ENCODE measurements at regions not wholly inside any gene's neighbourhood (a gene's known extent, or its start where the extent isn't known, plus 50 kb on each side); places are given as distances from the start of the nearest gene placed in this dataset.
"Not testable (repeated sequence)": the region's sequence is repeated elsewhere in the genome, so short reads cannot be mapped to it uniquely, and the experiment has no call there.

DNA sequence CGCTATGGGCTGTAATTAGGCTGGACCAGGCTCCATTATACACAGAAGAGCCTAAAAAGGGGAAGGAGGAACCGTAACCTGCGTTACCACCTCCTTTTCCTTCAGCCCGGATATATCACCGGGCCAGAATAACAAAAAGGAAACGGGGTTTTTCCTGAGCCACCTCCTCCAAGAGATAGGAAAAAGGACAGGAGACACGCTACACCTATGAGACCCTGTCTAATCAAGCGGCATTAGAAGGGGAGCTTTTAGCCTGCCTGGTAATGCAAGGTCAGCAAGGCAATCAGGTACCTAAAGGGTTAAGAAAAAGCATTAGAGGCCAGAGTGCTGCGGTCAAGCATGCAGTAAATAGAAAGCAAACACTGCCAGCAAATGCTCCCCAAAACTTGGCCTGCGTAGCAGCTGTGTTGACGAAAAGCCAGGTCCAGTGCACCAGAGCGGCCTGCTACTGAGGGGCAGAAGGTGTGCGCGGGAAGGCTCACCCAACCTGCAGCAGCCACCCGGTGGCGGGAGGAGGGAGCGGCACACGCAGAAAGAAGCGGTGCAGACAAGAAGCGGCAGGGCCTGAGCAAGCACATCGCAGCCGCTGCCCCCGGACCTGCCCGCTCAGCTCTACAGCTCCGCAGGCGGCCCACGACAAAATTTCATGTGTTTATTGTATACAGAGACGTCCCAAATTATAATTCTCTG is 1466.1 kb downstream of the UQCRFS1 start:
- no peak for DNase-seq

DNA sequence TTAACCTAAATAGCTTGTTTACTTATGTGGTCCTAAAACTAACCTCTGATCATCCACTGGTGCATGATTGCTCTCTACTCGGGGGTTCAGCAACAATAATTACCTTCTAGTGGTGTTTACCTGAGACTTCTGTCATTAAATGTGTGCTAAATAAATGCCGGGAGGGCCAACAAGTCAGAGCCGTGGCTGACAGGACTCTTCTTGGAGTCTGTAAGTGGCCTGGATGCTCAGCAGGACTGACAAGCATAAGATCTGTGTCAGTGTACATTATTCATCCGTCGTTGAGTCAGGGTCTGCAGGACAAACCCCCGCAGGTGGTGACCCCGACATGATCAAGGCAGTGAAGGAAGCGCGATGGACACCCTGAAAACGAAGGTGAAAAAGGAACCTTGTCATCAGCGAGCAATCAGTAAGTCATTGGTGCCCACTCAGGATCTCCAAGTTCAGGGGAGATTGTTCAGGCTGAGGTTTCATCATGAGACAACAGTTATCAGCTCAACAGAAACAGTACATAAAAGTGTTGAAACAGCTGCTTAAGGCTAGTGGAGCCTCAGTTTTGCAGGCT is 1466.9 kb downstream of the UQCRFS1 start:
- no peak for DNase-seq

DNA sequence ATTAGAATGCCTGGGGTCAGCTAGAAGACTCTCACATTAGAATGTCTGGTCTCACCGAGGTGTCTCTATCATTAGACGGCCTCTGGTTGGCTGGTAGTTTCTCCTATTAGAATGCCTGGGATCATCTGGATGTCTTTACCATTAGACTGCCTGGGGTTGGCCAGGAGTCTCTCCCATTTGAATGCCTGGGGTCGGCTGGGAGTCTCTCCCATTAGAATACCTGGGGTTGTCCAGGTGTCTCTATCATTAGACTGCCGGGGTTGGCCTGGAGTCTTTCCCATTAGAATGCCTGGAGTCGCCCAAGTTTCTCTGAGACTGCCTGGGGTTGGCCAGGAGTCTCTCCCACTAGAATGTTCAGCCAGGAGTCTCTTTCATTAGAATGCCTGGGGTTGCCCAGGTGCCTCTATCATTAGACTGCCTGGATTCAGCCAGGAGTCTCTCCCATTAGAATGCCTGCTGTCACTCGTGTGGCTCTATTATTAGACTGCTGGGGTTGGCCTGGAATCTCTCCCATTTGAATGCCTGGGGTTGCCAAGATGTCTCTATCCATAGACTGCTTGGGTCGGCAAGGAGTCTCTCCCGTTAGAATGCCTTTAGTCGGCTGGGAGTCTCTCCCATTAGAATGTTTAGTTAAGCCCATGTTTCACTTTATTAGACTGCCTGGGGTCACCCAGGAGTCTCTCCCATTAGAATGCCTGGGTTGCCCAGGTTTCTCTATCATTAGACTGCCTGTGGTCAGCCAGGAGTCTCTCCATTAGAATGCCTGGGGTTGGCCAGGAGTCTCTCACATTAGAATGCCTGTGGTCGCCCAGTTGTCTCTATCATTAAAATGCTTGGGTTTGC is 1467.8 kb downstream of the UQCRFS1 start:
- no peak for DNase-seq

DNA sequence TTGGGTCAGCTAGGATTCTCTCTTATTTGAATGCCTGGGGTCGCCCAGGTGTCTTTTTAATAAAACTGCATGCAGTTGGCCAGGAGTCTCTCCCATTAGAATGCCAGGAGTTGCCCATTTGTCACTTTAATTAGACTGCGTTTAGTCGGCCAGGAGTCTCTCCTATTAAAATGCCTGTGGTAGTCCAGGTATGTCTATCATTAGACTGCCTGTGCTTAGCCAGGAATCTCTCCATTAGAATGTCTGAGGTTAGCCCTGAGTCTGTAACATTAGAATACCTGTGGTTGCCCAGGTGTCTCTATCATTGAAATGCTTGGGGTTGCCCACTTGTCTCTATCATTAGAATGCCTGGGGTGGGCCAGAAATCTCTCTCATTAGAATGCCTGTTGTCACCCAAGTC is 1470.9 kb downstream of the UQCRFS1 start:
- no peak for DNase-seq

DNA sequence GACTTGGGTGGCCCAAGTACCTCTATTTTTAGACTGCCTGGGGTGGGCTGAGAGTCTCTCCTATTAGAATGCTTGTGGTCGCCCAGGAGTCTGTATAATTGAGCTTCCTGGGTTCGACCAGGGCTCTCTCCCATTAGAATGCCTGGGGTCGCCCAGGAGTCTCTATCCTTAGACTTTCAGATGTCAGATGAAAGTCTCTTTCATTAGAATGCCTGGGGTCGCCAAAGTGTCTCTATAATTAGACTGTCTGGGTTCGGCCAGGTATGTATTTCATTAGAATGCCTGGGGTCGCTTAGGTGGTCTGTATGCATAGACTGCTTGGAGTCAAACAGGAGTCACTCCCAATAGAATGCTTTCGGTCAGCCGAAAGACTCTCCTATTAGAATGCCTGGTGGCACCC is 1471.7 kb downstream of the UQCRFS1 start:
- no peak for DNase-seq

DNA sequence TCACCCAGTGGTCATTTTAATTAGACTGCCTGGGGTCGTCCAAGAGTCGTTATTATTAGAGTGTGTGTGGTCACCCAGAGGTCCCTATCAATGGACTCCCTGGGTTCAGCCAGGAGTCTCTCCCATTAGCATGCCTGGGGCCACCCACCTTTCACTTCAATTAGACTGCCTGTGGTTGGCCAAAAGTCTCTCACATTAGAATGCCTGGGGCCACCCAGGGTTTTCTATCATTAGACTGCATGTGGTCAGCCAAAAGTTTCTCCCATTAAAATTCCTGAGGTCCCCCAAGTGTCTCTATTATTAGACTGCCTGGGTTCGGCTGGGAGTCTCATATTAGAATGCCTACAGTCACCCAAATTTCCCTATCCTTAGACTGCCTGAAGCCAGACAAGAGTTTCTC is 1472.6 kb downstream of the UQCRFS1 start:
- no peak for DNase-seq

DNA sequence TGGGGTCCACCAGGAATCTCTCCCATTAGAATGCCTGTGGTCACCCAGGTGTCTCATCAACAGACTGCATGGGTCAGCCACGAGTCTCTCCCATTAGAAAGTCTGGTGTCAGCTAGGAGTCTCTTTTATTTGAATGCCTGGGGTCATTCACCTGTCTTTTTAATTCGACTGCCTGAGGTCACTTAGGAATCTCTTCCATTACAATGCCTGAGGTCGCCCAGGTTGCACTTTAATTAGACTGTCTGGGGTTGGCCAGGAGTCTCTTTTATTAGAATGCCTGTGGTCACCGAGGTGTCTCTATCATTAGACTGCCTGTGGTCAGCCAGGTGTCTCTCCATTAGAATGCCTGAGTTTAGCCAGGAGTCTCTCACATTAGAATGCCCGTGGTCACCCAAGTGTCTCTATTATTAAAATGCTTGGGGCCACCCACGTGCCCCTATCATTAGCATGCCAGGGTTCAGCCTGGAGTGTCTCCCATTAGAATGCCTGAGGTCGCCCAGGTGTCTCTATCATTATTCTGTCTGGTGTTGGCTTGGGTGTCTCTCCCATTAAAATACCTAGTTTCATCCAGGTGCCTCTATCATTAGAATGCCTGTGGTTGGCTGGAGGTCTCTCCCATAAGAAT is 1474.3 kb downstream of the UQCRFS1 start:
- no peak for DNase-seq

DNA sequence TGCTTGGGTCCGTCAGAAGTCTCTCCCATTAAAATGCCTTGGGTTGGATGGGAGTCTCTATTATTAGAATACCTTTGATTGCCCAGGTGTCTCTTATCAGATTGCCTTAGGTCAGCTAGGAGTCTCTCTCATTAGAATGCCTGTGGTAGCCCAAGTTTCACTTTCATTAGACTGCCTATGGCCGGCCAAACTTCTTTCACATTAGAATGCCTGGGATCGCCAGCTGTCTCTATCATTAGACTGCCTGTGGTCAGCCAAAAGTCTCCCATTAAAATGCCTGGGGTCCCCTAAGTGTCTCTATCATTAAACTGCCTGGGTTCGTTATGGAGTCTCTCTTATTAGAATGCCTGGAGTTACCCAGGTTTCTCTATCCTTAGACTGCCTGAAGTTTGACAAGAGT is 1476.7 kb downstream of the UQCRFS1 start:
- DNase-seq, result no peak

DNA sequence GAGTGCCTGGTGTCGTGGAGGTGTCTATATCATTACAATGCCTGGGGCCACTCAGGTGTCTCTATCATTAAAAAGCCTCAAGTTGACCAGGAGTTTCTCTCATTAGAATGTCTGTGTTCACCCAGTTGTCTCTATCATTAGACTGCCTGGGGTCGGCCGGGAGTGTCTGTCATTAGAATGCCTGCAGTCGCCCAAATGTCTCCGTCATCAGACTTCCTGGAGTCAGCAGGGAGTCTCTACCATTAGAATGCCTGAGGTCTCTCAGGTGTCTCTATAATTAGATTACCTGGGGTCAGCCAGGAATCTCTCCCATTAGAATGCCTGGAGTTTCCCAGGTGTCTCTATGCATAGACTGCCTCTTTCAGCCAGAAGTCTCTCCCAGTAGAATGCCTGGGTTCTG is 1477.6 kb downstream of the UQCRFS1 start:
- no peak for DNase-seq

DNA sequence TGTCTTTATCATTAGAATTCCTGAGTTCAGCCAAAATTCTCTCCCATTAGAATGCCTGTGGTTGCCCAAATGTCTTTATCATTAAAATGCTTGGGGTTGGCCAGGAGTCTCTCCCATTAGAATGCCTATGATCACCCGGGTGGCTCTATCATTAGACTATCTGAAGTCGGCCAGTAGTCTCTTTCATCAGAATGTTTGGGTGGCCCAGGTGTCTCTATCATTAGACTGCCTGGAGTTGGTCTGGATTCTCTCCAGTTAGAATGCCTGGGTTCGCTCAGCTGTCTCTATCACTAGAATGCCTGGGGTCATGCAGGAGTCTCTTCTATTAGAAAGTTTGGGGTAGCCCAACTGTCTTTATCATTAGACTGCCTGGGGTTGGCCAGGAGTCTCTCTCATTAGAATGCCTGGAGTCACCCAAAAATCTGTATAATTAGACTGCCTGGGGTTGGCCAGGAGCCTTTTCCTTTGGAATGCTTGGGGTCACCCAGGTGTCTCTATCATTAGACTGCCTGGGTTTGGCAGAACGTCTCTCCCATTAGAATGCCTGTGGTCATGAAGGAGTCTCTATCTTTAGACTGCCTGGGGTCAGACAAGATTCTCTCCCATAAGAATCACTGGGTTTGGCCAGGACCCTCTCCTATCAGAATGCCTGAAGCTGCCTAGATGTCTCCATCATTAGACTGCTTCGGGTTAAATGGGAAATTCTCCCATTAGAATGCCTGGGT is 1478.3 kb downstream of the UQCRFS1 start:
- DNase-seq, result no peak

DNA sequence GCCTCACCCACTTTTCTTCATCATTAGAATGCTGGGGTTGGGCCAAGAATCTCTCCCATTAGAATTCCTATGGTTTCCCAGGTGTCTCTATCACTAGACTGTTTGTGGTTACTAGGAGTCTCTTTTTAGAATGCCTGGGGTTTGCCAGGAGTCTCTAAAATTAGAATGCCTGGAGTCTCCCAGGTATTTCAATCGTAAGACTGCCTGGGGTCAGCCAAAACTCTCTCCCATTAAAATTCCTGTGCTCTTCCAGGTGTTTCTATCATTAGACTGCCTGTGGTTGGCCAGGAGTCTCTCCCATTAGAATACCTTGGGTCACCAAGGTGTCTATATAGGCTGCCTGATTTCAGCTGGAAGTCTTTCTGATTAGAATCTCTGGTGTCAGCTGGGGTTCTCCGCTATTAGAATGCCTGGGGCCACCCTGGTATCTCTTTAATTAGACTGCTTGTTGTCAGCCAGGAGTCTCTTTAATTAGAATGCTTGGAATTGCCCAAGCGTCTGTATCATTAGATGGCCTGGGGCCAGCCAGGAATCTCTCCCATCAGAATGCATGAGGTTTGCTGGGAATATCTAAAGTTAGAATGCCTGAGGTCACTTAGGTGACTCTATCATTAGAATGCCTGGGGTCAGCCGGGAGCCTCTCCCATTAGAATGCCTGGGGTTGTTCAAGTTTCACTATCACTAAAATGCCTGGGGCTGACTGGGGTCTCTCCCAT is 1479.2 kb downstream of the UQCRFS1 start:
- DNase-seq, result no peak

DNA sequence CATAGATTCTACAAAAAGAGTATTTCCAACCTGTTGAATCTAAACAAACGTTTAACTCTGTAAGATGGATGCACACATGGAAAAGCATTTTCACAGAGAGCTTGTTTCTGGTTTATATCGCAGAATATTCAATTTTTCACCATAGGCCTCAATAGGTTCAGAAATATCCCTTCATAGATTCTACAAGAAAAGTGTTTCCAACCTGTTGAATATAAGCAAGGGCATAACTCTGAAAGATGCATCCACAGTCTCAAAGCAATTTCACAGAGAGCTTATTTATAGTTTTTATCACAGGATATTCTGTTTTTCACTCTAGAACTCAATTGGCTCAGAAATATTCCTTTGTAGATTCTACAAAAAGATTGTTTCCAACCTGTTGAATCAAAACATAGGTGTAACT is 1483.6 kb downstream of the UQCRFS1 start:
- no peak for DNase-seq

DNA sequence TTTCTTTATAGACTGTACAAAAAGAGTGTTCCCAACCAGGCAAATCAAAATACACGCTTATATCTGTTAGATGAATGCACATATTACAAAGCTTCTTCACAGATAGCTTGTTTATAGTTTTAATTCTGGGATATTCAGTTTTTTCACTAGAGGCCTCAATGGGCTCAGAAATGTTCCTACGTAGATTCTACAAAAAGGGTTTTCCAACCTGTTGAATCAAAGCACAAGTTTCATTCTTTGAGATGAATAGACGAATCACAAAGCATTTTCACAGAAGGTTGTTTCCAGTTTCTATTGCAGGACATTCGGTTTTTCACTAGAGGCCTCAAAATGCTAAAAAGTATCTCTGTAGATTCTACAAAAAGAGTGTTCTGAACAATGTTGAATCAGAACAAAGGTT is 1490.3 kb downstream of the UQCRFS1 start:
- no peak for DNase-seq

DNA sequence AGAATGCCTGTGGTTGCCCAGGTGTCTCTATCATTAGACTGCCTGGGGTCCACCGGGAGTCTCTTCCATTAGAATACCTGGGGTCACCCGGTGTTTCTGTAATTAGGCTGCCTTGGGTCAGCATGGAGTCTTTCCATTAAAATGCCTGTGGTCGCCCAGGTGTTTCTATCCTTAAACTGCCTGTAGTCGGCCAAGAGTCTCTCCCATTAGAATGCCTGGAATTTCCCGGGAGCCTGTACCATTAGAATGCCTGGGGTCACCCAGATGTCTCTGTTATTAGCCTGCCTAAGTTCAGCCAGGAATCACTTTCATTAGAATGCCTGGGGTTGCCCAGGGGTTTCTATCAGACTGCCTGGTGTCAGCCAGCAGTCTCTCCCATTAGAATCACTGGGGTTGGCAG is 1492.8 kb downstream of the UQCRFS1 start:
- DNase-seq, result no peak

DNA sequence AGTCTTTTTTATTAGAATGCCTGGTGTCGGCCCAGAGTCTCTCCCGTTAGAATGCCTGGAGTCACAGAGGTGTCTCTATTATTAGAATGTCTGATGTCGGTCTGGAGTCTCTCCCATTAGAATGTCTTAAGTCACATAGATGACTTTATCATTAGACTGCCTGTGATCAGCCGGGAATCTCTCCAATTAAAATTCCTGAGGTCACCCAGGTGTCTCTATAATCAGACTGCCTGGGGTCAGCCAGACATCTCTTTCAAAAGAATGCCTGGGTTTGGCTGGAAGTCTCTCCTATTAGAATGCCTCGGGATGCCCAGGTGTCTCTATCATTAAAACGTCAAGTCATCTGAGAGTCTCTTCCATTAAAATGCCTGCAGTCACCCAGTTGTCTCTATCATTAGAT is 1493.9 kb downstream of the UQCRFS1 start:
- DNase-seq, result no peak

DNA sequence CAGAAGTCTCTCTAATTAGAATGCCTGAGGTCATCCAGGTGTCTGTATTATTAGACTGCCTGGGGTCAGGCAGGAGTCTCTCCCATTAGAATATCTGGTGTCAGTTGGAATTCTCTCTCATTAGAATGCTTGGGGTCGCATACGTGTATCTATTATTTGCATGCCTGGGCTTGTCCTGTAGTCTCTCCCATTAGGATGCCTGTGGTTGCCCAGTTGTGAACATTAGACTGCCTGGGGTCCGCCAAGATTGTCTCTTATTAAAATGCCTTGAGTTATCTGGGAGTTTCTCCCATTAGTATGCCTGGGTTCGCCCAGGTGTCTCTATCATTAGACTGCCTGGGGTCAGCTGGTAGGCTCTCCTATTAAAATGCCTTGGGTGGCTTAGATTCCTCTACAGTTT is 1494.7 kb downstream of the UQCRFS1 start:
- no peak for DNase-seq

DNA sequence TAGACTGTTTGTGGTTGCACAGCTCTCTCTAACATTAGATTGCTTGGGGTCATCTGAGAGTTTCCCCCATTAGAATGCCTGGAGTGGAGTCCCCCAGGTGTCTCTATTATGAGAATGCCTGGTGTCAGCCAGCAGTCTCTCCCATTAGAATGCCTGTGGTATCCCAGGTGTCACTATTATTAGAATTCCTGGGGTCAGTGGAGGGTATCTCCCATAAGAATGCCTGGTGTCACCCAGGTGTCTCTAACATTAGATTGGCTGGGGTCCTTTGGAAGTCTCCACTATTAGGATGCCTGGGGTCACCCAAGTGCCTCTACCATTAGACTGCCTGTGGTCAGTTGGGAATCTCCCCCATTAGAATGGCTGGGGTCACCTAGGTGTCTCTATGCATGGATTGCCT is 1495.1 kb downstream of the UQCRFS1 start:
- no peak for DNase-seq

DNA sequence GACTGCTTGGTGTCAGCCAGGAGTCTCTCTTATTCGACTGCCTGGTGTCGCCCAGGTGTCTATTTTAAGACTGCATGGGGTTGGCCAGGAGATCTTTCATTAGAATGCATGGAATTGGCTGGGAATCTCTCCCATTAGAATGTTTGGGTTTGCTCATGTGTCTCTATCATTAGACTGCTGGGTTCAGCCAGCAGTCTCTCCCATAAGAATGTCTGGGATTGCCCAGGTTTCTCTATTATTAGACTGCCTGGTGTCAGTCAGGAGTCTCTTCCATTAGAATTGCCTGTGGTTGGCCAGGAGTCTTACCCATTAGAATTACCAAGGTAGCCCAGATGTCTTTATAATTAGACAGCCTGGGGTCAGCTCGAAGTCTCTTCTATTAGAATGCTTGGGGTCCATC is 1496.0 kb downstream of the UQCRFS1 start:
- no peak for DNase-seq

DNA sequence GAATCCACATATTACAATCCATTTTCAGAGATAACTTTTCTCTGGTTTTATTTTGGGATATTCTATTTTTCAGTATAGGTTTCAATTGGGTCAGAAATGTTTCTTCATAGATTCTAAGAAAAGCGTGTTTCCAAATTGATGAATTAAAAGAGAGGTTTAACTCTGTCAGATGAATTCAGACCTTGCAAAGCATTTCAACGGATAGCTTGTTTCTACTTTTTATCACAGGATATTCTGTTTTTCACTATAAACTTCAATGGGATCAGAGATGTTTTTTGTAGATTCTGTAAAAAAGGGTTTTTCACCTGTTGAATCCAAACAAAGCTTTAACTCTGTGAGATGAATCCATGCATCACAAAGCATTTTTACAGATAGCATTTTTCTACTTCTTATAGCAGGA is 1498.1 kb downstream of the UQCRFS1 start:
- DNase-seq, result no peak

DNA sequence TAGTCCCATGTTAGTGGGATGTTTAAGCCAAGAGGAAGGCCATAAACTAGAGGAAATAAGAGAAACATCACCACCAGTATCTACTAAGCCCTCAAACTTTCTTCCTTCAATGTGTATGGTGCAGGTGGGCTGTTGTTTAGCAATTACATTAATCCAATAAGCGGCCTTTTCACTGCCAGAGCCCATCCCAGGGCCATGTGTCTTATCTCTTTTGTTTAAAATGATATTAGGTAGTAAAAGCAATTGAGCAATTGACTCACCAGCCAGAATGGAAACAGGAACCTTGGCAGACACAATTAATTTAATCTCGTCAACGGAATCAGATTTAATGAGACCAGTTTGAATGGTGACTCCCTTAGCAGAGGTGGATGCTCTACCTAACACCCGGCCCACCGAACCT is 1503.5 kb downstream of the UQCRFS1 start:
- DNase-seq, result no peak

DNA sequence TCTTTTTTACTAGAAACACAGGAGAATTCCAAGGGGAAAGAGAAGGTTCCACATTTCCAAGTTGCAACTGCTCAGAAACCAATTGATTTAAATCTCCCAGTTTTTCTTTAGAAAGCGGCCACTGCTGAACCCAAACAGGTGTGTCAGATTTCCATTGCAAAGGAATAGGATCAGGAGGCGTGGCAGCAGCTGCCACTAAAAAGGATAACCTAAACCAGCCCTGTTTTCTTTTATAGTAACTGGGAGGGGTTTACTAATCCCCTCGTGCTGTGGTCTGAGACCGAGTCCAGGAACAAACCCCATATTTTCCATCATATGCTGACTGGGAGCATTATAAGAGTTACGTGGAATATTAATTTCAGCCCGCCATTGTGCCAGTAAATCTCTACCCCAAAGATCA is 1504.0 kb downstream of the UQCRFS1 start:
- not testable (repeated sequence) for DNase-seq

DNA sequence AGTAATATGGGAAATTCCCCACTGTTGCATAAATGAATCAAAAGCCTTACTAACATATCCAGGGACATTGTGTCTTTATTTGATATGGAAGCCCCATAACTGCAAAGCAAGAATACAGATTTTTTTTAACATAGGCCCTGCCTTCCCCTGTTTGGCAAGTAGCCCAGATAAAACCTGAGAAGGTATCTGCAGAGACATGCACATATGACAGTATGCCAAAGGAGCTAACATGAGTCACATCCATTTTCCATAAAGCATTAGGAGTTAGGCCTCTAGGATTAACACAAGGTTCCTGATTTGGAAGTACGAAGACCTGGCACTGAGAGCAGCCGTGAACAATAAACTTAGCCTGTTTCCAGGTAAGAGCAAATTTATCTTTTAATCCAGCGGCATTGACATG is 1505.9 kb downstream of the UQCRFS1 start:
- DNase-seq, result not testable (repeated sequence)

Measured in CD4-positive, alpha-beta T cell treated with Interleukin-21 for 1 hour (primary cell).